Stimulated activated CD4-positive, alpha-beta T cell treated with anti-CD3 and anti-CD28 coated beads, Interleukin-12 subunit alpha, Interleukin-12 subunit beta, amount 100 ng/mL, for 4 hours (primary cell): ENCODE measurements at regions not wholly inside any gene's neighbourhood (a gene's known extent, or its start where the extent isn't known, plus 50 kb on each side); places are given as distances from the start of the nearest gene placed in this dataset.
"Not testable (repeated sequence)": the region's sequence is repeated elsewhere in the genome, so short reads cannot be mapped to it uniquely, and the experiment has no call there.

ENCODE experiments used
- DNase-seq: peaks from one replicate; pipeline ENCODE4 v3.0.0-alpha.2; 2020

DNA sequence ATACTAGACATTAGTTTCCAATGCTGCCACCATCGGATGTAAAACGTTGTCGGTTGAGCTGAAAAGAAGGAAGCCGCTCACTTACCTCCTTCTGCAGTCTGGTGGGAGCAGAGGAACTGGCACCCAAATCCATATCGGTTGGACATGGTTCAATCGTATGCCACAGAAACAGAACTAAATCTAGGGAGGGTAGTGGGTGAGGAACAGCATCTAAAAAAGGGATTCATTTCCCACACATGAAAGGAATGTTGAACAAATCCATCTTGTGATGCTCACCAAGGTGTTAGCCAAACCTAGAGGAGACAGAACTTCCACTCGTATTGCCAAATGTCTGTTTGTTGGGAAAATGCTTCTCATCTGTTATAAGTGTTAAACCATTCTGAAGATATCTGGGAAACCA is 532.7 kb downstream of the NLGN4X start:
- DNase-seq, result no peak

DNA sequence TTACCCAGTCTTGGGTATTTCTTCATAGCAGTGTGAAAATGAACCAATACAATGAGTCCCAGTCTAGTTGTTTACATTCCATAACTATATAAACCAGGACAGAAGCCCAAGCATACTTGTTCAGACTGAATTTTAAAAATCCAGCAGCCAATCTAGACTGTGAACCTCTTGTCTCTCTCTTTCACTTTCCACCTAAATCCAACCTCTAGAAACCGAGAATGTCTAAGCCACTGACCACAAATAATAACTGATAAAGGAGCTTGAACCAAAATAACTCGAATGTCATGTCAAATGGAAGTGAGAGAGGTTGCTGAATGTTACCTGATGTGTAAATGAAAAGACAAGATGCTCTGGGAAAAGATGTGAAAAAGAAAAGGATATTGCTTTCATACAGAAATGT is 544.7 kb downstream of the NLGN4X start:
- no peak for DNase-seq

DNA sequence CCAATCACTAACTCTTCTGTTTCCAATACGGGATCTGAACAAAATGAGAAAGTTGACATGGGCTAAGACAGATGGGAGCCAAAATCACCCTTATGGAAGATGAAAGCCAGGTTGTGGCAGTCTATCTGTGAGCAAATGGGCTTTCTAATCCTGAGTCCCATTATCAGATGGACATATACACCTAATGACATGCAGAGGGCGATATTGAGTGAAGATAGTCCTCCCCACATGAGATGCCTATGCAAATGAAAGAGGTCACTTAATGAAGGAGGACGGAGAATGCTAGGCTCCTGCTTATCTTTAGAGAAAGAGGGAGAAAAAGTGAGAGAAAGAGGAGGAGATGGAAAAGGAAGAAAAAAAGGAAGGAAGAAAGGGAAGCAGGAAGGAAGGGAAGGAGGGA is 547.5 kb downstream of the NLGN4X start:
- DNase-seq, result no peak

DNA sequence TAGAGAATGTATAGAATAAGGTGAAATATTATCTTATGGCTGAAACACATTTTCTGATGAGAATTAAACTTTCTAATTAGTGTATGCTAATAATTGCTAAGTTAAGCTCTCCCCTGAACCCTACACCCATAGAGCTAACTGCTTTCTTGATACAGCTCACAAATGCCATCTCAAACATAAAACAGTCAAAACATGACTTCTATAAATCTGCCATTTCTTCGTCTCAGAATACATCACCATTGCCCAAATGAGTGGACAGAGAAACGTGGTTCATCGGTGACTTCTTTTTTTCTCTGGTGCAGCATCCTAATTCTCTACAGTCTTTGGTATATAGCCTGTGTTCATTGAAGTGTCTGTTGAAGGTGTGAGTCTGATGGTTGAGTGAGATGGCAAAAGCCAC is 554.6 kb downstream of the NLGN4X start:
- no peak for DNase-seq

DNA sequence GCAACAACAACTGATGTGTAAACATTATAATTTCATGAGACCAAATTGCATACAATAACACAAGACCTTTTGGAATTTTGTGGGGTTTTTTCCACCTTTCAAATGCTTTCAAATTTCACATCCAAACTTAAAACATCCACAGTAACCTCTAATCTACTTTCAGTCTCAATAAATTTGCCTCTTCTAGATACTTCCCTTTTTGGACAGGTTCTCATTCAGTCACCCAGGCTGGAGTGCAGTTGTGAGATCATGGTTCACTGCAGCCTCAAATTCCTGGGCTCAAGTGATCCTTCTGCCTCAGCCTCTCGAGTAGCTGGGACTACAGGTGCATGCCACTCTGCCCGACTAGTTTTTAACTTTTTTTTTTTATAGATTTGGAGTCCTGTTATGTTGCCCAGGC is 556.6 kb downstream of the NLGN4X start:
- DNase-seq, result no peak

DNA sequence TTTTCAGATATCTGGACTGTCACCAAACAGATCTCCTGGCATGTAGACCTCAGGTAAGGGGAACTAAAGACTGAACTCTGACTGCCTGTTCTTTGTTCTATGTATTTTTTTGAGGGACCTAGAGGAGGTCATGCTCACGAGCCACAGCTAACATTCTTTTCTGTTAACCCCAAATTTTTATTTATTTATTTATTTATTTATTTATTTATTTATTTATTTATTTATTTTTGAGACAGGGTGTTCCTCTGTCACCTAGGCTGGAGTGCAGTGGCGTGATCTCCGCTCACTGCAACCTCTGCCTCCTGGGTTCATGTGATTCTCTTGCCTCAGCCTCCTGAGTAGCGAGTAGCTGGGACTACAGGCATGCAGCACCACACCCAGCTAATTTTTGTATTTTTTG is 562.0 kb downstream of the NLGN4X start:
- not testable (repeated sequence) for DNase-seq

DNA sequence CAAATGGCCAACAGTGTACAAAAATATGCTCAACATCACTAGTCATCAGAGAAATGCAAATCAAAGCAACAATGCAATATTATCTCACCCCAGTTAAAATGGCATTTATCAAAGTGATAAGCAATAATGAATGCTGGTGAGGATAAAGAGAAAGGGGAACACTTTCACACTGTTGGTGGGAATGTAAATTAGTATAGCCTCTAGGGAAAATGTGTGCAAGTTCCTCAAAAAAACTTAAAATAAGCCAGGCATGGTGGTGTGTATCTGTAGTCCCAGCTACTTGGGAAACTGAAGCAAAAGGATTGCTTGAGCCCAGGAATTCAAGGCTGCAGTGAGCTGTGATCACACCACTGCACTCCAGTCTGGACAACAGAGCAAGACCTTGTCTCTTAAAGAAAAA is 572.1 kb downstream of the NLGN4X start:
- DNase-seq, result no peak

DNA sequence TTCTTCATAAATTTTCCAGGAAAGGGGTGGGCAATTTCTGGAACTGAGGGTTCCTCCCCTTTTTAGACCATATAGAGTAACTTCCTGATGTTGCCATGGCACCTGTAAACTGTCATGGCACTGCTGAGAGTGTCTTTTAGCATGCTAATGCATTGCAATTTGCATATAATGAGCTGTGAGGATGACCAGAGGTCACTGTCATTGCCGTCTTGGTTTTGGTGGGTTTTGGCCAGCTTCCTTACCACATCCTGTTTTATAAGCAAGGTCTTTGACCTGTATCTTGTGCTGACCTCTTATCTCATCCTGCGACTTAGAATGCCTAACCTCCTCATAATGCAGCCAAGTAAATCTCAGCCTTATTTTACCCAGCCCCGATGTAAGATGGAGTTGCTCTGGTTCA is 577.8 kb downstream of the NLGN4X start:
- DNase-seq, result no peak

DNA sequence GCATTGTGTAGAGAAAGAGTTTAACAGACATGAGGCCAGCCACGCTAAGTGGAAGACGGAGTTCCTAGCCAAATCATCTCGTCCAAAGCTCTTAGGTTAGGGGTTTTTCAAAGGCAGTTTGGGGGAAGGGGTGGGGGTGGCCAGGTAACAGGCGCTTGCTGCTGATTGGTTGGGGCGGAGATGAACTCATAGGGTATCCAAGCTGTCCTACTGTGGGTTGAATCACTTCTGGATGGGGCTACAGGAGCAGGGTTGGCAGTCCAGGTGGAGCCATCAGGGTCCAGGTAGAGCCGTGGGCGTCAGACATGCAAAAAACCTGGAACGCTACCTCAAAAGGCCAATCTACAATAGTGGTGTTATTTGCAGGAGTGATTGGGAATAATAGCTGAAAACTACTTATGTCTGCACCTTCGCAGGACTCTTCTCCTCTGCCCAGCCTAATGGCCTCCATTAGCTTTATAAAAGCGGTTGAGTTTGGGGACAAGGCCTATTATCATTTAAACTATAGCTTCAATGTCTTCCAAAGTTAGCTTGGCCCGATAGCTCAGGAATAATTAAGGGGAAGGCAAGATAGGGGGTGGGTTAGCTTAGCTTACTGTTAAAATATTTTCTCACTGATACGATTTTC is 579.6 kb downstream of the NLGN4X start:
- DNase-seq, result no peak

DNA sequence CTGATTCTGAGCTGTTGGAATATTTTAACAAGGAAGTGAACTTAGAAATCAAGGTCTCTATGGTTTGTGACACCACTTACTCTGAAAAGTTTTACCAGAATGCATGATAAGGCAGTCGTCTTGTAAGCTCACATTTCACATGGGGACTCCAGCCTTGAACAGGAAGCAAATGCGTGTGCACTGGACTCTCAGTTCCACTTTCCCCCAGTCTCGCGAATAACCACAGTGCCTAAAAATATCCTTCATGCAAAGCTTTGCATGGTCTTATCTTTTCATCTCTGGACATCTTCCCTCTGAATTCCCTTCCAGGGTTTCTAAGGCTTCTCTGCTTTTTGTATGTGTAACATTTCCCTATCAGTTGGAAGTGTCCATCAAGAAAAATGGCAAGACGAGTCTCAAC is 581.8 kb downstream of the NLGN4X start:
- no peak for DNase-seq

DNA sequence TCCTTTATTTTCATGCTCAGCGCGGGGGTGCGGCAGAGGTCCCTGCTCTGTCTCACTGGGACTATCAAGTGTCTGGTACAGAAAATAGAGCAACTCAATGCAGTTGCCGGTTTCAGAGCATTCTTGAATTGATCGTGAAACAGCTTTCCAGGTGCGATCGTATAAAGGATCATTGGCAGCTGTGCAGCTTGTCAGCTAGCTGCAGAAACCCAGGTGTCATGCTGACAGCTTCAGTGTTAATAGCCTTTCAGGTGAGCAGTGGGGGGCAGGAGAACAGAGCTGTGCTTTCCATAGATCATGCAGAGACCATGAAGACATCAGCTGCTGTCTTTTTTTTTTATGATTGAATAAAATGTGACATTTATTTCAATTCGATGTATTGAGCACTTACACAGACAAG is 583.9 kb downstream of the NLGN4X start:
- DNase-seq, result no peak

DNA sequence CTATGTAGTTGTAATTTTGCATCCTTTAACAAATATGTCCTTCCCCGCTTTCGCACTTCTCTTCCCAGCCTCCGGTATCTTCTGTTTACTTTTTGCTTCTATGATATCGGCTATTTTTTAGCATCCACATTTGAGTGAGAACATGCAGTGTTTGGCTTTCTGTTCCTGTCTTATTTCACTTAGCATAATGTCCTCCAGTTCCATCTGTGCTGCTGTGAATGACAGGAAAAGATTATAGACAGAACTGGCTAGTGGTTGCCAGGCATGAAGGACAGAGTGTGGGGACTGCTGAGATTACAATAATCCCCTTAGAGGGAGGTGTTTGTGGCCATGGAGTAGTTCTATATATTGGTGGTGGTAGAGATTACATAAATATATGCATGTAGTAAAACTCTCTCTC is 588.6 kb downstream of the NLGN4X start:
- DNase-seq, result no peak

DNA sequence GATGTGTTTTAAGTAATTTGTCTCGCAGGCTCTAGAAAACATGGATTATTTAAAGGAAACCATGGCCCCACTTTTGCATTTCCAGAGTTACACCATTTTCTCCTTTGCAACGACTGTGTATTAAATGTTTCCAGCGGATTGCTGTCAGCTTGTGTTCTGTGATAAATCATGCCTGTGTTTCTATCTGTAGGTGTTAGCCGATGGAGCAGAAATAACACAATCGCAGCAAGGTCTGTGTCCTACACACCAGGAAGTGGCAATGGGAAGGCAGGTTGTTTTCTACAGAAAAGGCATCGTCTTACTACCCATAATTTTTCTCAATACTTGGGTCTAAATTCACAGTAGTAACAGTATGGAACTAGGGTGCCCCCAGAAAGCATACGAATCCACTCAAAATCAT is 590.1 kb downstream of the NLGN4X start:
- no peak for DNase-seq

DNA sequence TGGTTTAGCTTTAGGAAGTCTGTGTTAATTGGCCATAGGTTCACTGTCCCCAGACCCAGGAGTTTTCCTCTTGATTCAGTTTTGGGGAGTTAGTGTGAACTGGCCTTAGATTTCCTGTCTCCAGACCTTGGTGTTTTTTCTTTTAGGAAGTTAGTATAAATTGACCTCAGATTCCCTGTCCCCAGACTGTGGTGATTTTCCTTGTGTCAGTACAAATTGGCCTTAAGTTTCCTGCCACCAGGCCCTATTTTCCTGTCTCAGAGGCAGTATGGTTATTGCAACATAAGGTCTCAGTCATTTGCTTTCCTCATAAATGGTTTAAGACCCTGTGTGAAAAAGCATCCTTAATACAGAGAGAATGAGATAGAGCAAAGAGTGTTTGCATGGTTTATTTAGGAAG is 595.8 kb downstream of the NLGN4X start:
- DNase-seq, result no peak

DNA sequence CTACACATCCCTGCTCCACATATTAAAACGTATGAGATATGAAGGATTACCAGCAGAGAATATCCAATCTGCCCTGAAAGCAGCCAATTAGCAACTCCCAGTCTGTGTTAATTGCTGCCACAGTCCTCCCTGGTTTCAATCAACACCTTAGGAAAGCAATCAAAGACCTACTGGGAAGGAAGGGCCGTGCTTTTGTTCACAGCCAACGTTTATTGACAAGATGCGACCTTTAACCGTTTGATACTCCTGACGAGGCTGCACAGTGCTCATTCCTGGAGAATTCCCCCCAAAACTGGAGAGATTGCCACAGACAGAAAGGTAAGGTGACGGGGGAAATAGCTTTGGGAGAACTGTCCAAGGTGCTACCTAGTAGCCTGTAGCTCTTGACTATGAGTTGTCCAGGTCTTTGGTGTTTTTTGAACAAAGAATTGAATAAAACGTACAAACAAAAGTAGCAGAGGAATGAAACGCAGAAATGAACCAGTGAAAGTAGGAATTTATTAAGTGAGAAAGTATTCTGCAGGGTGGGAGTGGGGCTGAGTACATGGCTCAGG is 596.5 kb downstream of the NLGN4X start:
- no peak for DNase-seq

DNA sequence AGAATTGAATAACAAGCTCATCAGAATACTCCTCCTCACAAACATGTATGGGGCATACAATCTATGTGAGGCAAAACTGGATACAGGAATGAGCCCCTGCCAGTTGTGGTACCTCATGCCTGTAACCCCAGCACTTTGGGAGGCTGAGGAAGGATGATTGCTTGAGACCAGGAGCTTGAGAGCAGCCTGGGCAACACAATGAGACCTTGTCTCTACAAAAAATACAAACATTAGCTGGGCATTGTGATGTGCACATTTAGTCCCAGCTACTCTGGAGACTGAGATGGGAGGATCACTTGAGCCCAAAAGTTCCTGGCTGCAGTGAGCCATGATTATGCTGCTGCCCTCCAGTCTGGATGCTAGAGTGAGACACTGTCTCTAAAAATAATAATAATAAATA is 611.0 kb downstream of the NLGN4X start:
- no peak for DNase-seq

DNA sequence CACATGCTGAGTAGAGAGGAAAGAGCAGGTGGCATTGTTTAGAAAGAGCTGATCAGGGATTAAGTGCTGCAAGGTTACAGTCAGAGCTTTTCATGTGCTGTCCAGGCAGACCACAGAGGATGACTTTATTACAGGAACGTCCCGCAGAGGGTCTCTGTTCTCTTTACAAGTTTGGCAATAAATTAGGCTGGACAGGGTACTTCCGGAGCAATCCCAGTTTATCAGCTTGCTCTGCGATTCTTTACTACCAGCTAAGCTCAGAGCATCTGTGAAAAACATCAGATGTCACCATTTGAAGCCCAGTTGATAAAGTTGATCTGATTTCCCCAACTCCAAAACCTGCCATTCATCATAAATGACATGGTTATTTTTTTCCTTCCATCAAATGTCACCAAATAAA is 633.1 kb downstream of the NLGN4X start:
- DNase-seq, result no peak

DNA sequence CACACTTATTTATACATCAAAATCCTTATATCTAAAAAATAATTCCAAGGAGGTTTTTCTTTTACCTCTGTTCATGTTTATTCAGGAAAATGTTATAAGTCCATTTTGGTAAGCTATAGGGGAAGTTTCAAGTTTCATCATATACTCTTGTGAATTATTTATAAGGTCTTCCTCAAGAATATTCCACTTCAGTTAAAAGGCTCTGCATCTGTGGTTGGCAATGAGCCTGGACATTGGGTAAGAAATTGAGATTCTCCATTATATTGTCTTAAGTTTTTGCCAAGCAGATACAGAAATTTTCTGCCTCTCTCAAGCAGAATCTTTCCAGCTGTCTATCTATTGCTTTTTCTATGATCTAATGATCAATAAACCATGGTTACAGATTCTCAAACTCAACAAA is 641.9 kb downstream of the NLGN4X start:
- DNase-seq, result no peak

DNA sequence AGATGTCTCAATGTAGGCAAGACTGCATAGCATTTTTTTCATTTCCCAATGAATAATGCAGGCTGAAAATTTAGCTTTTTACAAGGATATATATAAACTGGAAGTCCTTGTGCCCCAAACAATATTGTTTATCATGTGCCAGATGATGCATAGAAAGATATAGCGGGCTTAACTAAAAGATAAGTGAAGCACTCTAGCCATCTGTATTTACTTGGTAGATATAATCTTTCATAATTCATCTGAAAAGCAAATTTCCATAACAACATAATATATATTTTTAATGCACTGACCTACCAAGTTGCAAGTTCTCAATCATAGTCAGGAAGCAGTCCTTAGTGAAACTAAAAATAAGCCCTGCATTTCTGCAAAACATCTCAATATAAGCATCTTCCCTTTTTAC is 653.3 kb downstream of the NLGN4X start:
- no peak for DNase-seq

DNA sequence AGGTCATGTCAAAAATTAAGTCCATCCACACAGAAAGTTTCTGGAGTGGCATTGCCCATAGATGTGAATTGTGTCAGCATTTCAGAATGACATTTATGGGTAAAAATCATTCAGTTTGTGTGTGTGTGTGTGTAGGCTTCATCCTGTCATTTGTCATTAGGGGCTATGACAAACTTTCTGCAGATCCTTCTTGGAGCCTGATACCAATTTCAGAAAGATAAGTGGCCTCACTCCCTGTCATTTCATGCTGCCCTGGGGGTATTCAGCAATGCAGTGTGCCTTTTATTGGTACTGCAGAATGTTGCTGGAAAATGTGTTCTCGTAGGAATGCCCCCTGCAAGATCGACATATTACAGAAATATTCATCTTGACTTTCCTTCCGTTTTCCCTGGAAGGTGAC is 659.7 kb downstream of the NLGN4X start:
- DNase-seq, result no peak

DNA sequence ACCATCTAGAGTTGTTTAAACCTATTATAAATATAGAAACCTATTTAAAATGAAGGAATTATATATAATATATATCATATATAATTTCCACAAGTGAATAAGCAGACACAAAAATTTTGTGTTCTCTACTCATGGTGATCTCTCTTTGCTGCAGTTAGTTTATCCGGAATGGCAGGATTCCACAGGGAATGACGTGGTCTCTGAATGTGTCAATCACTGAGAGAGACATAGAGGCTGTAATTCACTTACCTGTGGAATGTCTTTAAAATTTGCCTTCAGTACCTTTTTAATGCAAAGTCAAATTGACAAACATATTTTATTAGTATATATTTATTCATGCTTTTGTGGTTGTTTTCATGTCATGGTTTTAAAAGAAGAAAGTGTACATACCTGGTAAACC is 669.3 kb downstream of the NLGN4X start:
- no peak for DNase-seq

DNA sequence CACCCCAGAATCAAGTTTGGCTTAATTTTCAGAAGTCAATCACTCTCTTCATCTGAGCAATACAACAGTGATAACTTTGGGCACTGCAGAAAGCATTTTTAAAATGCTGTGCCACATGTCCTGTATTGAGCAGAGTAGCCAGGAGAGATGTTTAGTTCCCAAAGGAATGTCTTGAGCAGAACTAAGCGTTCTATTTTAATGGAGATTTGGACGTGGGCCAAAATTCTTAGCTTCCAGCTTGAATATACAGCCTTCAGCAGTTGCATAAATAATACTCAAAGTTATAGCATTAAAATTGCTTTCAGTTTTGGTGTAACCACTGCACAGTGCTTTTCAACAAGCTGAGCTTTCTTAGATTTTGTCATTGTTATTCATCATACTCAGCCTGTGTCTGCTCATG is 679.2 kb downstream of the NLGN4X start:
- DNase-seq, result no peak

DNA sequence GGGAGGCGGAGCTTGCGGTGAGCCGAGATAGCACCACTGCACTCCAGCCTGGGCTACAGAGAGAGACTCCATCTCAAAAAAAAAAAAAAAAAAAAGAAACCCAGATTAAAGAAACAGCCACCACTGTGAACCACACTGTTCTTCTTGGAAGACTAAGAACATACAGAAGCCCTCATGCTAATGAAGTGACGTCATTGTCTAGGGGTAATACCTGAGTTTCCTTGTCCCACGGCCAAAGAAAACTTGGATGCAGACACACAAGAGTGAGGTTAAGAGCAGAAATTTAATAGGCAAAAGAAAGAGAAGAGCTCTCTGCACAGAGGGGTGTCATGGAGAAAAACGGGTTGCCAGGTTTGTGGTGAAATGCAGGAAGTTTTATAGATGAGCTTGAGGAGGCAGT is 691.6 kb downstream of the NLGN4X start:
- DNase-seq, result no peak

DNA sequence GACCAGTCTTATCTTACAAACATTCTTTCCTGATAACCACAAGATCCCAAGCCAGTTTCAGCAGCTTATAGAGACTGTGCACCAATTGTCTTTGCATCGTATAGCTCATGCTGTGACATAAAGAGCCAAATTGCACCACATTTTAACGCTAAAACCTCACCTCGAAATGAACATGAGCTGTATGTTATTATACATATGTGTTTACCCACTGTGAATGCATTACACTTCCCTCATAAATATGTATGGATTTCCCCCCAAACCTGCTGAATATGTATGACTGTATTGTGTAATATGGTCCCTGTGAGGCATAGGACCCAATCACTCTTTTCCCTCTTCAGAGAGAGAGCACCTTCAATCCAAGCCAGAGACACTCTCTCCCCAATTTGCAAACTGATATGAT is 692.4 kb downstream of the NLGN4X start:
- no peak for DNase-seq

DNA sequence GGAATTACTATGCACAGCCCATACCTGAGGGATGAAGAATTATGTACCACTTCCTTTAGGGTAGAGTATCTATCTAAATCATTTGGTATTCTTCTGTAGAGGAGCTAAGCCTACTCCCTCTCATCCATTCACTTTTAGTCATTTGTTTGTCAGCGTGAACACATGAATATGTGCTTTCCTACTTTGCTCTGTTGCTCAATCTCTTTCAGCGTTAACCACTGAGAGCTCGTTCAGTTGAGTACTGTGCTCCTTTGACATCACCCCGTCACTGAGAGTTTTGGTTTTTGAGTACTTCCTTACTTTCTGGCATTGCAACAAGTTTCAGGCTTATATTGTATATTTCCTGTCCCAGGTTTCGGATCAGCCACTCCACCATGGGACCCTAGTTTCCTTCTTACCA is 700.6 kb downstream of the NLGN4X start:
- DNase-seq, result no peak

DNA sequence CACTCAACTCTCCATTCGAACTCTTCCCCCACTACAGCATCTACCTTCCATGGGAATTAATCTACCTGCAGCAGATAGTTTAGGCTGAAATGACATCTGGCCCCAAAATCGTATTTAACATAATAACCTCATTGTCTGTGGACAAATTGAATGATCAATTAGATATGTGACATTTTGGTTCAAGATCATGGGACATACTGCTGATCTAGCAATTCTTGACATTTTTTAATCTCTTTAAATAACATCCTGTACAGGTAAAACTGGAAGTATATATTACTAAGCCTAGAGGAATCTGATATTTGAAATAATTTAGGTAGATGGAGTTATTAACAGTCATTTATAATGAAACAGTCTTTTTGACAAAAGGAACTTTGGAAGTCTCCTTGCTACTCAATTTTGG is 702.5 kb downstream of the NLGN4X start:
- DNase-seq, result no peak
